OCI-LY7 (cell line): ENCODE measurements at regions not wholly inside any gene's neighbourhood (a gene's known extent, or its start where the extent isn't known, plus 50 kb on each side); places are given as distances from the start of the nearest gene placed in this dataset.

Experiments
- BruUV-seq: library from RNA; stranded (reverse); fragments of 400-500 nt; replicated peaks from 2 replicates; lab custom pipeline; 2021; lab: Mats Ljungman, UMichigan
- CTCF ChIA-PET: fragments of 300-600 bp; sonication (Branson Sonifier 250); formaldehyde crosslinking; loops from one replicate; lab custom pipeline; 2022; ENCODE audit warnings: antibody characterized with exemption; ENCODE audit not compliant: unreplicated experiment; lab: Charles Lee
- POLR2A ChIA-PET: fragments of 300-600 bp; sonication (Branson Sonifier 250); formaldehyde crosslinking; loops from one replicate; lab custom pipeline; 2022; ENCODE audit warnings: antibody characterized with exemption; lab: Charles Lee
- DNase-seq: peaks from one replicate; pipeline ENCODE4 v3.0.0-alpha.2; 2015; ENCODE audit warnings: low spot score
- H2AFZ ChIP-seq: fragments of 200-600 bp; sonication (generic), shearing (Covaris generic); 2 replicates; pipeline ENCODE4 v1.6.1; 2014; ENCODE audit warnings: mild to moderate bottlenecking, antibody characterized with exemption, low read length, moderate library complexity
- H3K27ac ChIP-seq: fragments of 200-600 bp; sonication (generic); 2 replicates; pipeline ENCODE4 v1.5.1; 2014; ENCODE audit warnings: mixed run types, low read depth, mild to moderate bottlenecking, moderate library complexity, low read length, inconsistent platforms; ENCODE audit not compliant: poor library complexity, severe bottlenecking
- H3K36me3 ChIP-seq: fragments of 200-600 bp; sonication (generic); 2 replicates; pipeline ENCODE4 v1.6.1; 2014; ENCODE audit warnings: mild to moderate bottlenecking, antibody characterized with exemption, low read length, moderate library complexity, mixed read lengths; ENCODE audit not compliant: insufficient read depth
- H3K4me1 ChIP-seq: fragments of 200-600 bp; sonication (generic); 2 replicates; pipeline ENCODE4 v1.5.1; 2014; ENCODE audit warnings: mild to moderate bottlenecking, low read length; ENCODE audit not compliant: insufficient read depth, poor library complexity, severe bottlenecking
- H3K4me2 ChIP-seq: fragments of 200-600 bp; sonication (generic); 2 replicates; pipeline ENCODE4 v1.6.1; 2014; ENCODE audit warnings: mild to moderate bottlenecking, low read length
- H3K4me3 ChIP-seq: fragments of 200-600 bp; sonication (generic); 2 replicates; pipeline ENCODE4 v1.5.1; 2014; ENCODE audit warnings: mild to moderate bottlenecking, low read depth, low read length; ENCODE audit not compliant: poor library complexity, severe bottlenecking
- H3K79me2 ChIP-seq: fragments of 200-600 bp; sonication (generic); 2 replicates; pipeline ENCODE4 v1.6.1; 2016; ENCODE audit warnings: low read depth, mild to moderate bottlenecking, low read length, moderate library complexity, mixed read lengths; ENCODE audit not compliant: insufficient read depth
- H3K9me2 ChIP-seq: fragments of 200-600 bp; sonication (generic); 2 replicates; pipeline ENCODE4 v1.6.1; 2016; ENCODE audit warnings: mild to moderate bottlenecking, low read length, mixed read lengths; ENCODE audit not compliant: insufficient read depth
- H3K9me3 ChIP-seq: fragments of 200-600 bp; sonication (generic); 2 replicates; pipeline ENCODE4 v1.6.1; 2014; ENCODE audit warnings: mild to moderate bottlenecking, mixed run types, low read length, mixed read lengths
- H4K20me1 ChIP-seq: fragments of 200-600 bp; sonication (generic); 2 replicates; pipeline ENCODE4 v1.6.1; 2014; ENCODE audit warnings: mild to moderate bottlenecking, antibody characterized with exemption, low read length, moderate library complexity, mixed read lengths; ENCODE audit not compliant: insufficient read depth
- EZH2phosphoT487 ChIP-seq: fragments of 200-600 bp; sonication (generic); IDR thresholded peaks from 2 replicates; pipeline ENCODE4 v1.6.1; 2018; ENCODE audit warnings: low read depth, borderline replicate concordance, mild to moderate bottlenecking, mixed run types, antibody characterized with exemption, low read length, moderate library complexity, mixed read lengths
- intact Hi-C: fragments of 100-400 bp; cut with micrococcal nuclease; formaldehyde crosslinking; loops from one replicate; pipeline ENCODE4 v1.10.0; 2022; ENCODE audit not compliant: unreplicated experiment
- TF ChIP-seq, protein P1 (sequence below): fragments of 200-600 bp; sonication (generic); conservative IDR thresholded peaks from 2 replicates; pipeline ENCODE4 v1.5.1; 2014; ENCODE audit warnings: mild to moderate bottlenecking, antibody characterized with exemption, low read length, moderate library complexity, mixed read lengths

GRCh38 chr4:130534651-130535050, 1438.7 kb downstream of the C4orf33 start:
- DNase-seq: no peak
- H3K9me2 ChIP-seq: no peaks in the 10 kb centered on the region

DNA sequence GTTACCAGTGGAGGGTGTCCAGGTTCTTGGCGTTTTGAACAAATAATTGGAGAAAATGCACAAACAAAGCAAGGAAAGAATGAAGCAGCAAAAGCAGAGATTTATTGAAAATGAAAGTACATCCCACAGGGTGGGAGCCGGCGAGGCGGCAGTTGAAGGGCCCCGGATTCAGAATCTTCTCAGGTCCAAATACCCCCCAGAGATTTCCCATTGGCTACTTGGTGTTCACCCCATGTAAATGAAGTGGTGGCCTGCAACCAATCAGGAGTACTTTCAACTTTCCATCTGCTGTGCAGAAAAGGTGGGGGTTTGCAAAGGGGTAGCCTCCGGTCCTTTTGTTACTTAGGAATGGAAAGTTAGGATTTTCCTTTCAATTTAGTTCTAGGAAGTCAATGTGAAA, 1447.0 kb downstream of the C4orf33 start:
- TF ChIP-seq EZH2phosphoT487: no peak
- TF ChIP-seq, protein P1, sequence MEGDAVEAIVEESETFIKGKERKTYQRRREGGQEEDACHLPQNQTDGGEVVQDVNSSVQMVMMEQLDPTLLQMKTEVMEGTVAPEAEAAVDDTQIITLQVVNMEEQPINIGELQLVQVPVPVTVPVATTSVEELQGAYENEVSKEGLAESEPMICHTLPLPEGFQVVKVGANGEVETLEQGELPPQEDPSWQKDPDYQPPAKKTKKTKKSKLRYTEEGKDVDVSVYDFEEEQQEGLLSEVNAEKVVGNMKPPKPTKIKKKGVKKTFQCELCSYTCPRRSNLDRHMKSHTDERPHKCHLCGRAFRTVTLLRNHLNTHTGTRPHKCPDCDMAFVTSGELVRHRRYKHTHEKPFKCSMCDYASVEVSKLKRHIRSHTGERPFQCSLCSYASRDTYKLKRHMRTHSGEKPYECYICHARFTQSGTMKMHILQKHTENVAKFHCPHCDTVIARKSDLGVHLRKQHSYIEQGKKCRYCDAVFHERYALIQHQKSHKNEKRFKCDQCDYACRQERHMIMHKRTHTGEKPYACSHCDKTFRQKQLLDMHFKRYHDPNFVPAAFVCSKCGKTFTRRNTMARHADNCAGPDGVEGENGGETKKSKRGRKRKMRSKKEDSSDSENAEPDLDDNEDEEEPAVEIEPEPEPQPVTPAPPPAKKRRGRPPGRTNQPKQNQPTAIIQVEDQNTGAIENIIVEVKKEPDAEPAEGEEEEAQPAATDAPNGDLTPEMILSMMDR: no peak
- intact Hi-C loops: no loop called here
- no peaks in the 10 kb centered on the region for H4K20me1 ChIP-seq
- POLR2A ChIA-PET: no interaction called here
- H3K9me3 ChIP-seq: no peaks in the 10 kb centered on the region
- no peaks in the 10 kb centered on the region for H3K36me3 ChIP-seq
- CTCF ChIA-PET: no interaction called here
- no peak overlapping the region for H3K4me2 ChIP-seq
- 0 out of 2 replicates have a peak overlapping the region, but pooled peaks have one; percentile 5 for H2AFZ ChIP-seq
- no peak for DNase-seq
- no peak overlapping the region for H3K27ac ChIP-seq
- no peaks in the 10 kb centered on the region for H3K9me2 ChIP-seq
- H3K79me2 ChIP-seq: no peaks in the 10 kb centered on the region
- no TSS peak for BruUV-seq
- no peaks in the 10 kb centered on the region for H3K4me1 ChIP-seq
- H3K4me3 ChIP-seq: no peak overlapping the region

More at GRCh38 chr4:130534651-130535050, 1438.7 kb downstream of the C4orf33 start:
- ChIA-PET POLR2A (no interaction called here), CTCF (no interaction called here)
- no peak overlapping the region for H3K4me3 ChIP-seq
- no peak overlapping the region for H3K27ac ChIP-seq
- H3K9me3 ChIP-seq: no peaks in the 10 kb centered on the region
- H3K4me1 ChIP-seq: no peaks in the 10 kb centered on the region
- no peaks in the 10 kb centered on the region for H4K20me1 ChIP-seq
- no peaks in the 10 kb centered on the region for H3K36me3 ChIP-seq
- no peaks in the 10 kb centered on the region for H3K79me2 ChIP-seq
- no peak overlapping the region for H3K4me2 ChIP-seq
- BruUV-seq: no TSS peak
- intact Hi-C loops: no loop called here
- TF ChIP-seq, protein P1: no peak
- TF ChIP-seq EZH2phosphoT487: no peak
- H2AFZ ChIP-seq: no peak overlapping the region

DNA sequence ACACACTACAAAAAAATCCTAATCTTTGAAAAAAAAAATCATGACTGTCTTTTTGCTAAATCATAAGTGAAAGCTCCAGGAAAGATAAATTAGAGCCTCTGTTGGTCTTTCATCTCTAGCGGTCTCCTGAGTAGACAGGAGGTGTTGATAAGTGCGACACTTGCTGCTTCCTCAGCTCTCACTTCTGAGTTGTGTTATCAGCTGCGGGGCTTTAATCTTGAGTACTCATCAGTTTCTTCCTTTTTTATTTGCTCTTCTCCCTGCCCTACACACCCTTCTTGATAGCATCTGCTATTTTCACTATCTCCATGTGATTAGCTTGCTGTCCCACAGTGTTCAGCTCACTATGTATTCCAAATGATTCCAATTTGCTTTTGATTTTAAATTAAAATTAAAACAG, 1449.2 kb downstream of the C4orf33 start:
- no peak overlapping the region for H3K4me2 ChIP-seq
- H4K20me1 ChIP-seq: no peaks in the 10 kb centered on the region
- ChIA-PET CTCF (no interaction called here), POLR2A (no interaction called here)
- H3K9me3 ChIP-seq: no peaks in the 10 kb centered on the region
- no TSS peak for BruUV-seq
- H3K9me2 ChIP-seq: no peaks in the 10 kb centered on the region
- no peaks in the 10 kb centered on the region for H3K36me3 ChIP-seq
- intact Hi-C loops: no loop called here
- no peak overlapping the region for H3K27ac ChIP-seq
- H3K4me1 ChIP-seq: no peaks in the 10 kb centered on the region
- H3K4me3 ChIP-seq: no peak overlapping the region
- DNase-seq: no peak
- H3K79me2 ChIP-seq: no peaks in the 10 kb centered on the region
- no peak overlapping the region for H2AFZ ChIP-seq
- TF ChIP-seq, protein P1: no peak
- TF ChIP-seq EZH2phosphoT487: no peak
